Body of pancreas (tissue), 4 donors: ENCODE measurements at regions not wholly inside any gene's neighbourhood (a gene's known extent, or its start where the extent isn't known, plus 50 kb on each side); places are given as distances from the start of the nearest gene placed in this dataset.

Experiments used
- POLR2A ChIP-seq, 3 donors: fragments of 450-650 bp; IDR thresholded peaks; one replicate each; pipeline ENCODE4 v1.6.1; 2016; ENCODE audit warnings: antibody characterized with exemption in 3 of 3, mild to moderate bottlenecking in 2 of 3
- TF ChIP-seq, protein P1 (sequence below), 7 experiments: fragments of 450-650 bp in 4 of 7; fragments of 200-600 bp in 3 of 7; sonication (generic) in 3 of 7; IDR thresholded peaks; one replicate each; pipeline ENCODE4 v1.5.1; 2016 to 2019; ENCODE audit warnings: antibody characterized with exemption in 7 of 7

DNA sequence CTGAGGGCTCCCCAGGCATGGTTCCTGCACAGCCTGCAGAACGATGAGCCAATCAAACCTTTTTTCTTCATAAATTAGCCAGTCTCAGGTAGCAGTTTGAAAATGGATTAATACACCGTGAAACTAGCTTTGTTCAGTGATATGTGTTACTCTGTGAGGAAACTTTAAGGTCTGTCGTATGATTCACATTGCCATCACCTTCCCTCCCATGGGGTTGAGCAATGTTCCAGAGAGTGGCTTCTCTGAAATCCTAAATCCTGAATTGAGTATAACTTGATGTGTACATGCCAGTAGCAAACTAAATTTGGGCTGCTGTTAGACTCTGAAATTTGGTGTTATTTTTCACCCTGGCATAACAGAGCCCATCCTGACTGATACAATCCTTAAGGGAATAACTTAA, 866.4 kb upstream of the C9orf72 start:
- TF ChIP-seq, protein P1, sequence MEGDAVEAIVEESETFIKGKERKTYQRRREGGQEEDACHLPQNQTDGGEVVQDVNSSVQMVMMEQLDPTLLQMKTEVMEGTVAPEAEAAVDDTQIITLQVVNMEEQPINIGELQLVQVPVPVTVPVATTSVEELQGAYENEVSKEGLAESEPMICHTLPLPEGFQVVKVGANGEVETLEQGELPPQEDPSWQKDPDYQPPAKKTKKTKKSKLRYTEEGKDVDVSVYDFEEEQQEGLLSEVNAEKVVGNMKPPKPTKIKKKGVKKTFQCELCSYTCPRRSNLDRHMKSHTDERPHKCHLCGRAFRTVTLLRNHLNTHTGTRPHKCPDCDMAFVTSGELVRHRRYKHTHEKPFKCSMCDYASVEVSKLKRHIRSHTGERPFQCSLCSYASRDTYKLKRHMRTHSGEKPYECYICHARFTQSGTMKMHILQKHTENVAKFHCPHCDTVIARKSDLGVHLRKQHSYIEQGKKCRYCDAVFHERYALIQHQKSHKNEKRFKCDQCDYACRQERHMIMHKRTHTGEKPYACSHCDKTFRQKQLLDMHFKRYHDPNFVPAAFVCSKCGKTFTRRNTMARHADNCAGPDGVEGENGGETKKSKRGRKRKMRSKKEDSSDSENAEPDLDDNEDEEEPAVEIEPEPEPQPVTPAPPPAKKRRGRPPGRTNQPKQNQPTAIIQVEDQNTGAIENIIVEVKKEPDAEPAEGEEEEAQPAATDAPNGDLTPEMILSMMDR (IDR thresholded peaks at IDR 0.05), result no peak
- no peak for TF ChIP-seq POLR2A (IDR thresholded peaks at IDR 0.05)
